ENCODE measurements at regions not wholly inside any gene's neighbourhood (a gene's known extent, or its start where the extent isn't known, plus 50 kb on each side); places are given as distances from the start of the nearest gene placed in this dataset.

GRCh38 chr20:50272724-50273446 lies 82.3 kb downstream of the CEBPB start:
- DNase-seq (ENCODE audit: insufficient read length, low spot score) (no peak), FAIRE-seq (peak; percentile 86)

- FAIRE-seq (peak; percentile 72), DNase-seq (ENCODE audit: insufficient read length, low spot score) (no peak)
Measured at GRCh38 chr20:50273601-50274491, 83.2 kb downstream of the CEBPB start.

GRCh38 chr20:50274570-50275430 lies 84.2 kb downstream of the CEBPB start:
- FAIRE-seq = no peak
- no peak for DNase-seq (ENCODE audit: insufficient read length, low spot score)

GRCh38 chr20:50276119-50277063 lies 85.8 kb downstream of the CEBPB start:
- FAIRE-seq = no peak
- no peak for DNase-seq (ENCODE audit: insufficient read length, low spot score)

GRCh38 chr20:50277064-50277415 lies 86.4 kb downstream of the CEBPB start:
- no peak for FAIRE-seq
- no peak for DNase-seq (ENCODE audit: insufficient read length, low spot score)

- no peak for FAIRE-seq
- no peak for DNase-seq (ENCODE audit: insufficient read length, low spot score)
Measured at GRCh38 chr20:50277460-50278376, 87.1 kb downstream of the CEBPB start.

- DNase-seq (ENCODE audit: insufficient read length, low spot score) (no peak), FAIRE-seq (no peak)
Measured at GRCh38 chr20:50278377-50278683, 87.7 kb downstream of the CEBPB start.

- DNase-seq (ENCODE audit: insufficient read length, low spot score) (no peak), FAIRE-seq (peak; percentile 51)
Measured at GRCh38 chr20:50278684-50279531, 88.3 kb downstream of the CEBPB start.

- FAIRE-seq = no peak
- DNase-seq (ENCODE audit: insufficient read length, low spot score) = no peak
Measured at GRCh38 chr20:50279988-50280850, 89.6 kb downstream of the CEBPB start.

- DNase-seq (ENCODE audit: insufficient read length, low spot score) (no peak), FAIRE-seq (no peak)
Measured at GRCh38 chr20:50280851-50281655, 90.4 kb downstream of the CEBPB start.

- FAIRE-seq = no peak
- no peak for DNase-seq (ENCODE audit: insufficient read length, low spot score)
Measured at GRCh38 chr20:50281831-50282591, 91.4 kb downstream of the CEBPB start.

- FAIRE-seq = no peak
- DNase-seq (ENCODE audit: insufficient read length, low spot score) = no peak
Measured at GRCh38 chr20:50282592-50283241, 92.1 kb downstream of the CEBPB start.

- FAIRE-seq (no peak), DNase-seq (ENCODE audit: insufficient read length, low spot score) (no peak)
Measured at GRCh38 chr20:50283370-50283769, 92.7 kb downstream of the CEBPB start.

- FAIRE-seq = no peak
- DNase-seq (ENCODE audit: insufficient read length, low spot score) = peak; percentile 77
Measured at GRCh38 chr20:50283922-50284810, 93.5 kb downstream of the CEBPB start.
